ENCODE measurements at regions not wholly inside any gene's neighbourhood (a gene's known extent, or its start where the extent isn't known, plus 50 kb on each side); places are given as distances from the start of the nearest gene placed in this dataset.

DNA sequence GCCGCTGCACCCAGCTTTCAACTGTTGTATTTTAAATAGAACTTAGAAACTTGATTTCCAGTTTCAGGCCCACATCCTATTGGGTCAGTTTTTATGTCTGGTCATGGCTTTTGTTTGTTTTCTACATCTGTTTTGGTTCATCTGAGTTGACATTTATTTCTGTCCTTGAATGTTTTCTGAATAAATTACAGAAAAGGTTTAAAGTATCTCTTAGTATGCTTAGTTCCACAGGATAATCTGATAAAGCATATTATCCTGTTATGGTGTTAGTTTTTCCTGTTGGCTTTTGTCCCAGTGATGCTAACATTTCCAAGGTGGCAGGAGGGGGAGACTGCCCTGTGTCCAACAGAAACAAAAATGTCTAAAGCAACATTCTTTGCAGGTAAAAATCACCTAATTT is 733.2 kb downstream of the INHBA start:
- DNase-seq (no peak), ATAC-seq (ENCODE audit: low read depth) (no peak)
- CTCF ChIA-PET, result no interaction called here

GRCh38 chr7:40966693-40967092 is 736.2 kb downstream of the INHBA start:
- Mint-ChIP-seq H3K27ac (no peak overlapping the region), H3K4me1 (no peaks in the 10 kb centered on the region), H3K36me3 (ENCODE audit: low read depth) (no peaks in the 10 kb centered on the region), H3K27me3 (no peaks in the 10 kb centered on the region), H3K9me3 (no peaks in the 10 kb centered on the region), H3K4me3 (no peak overlapping the region)
- ChIA-PET POLR2A (no interaction called here), CTCF (no interaction called here)
- intact Hi-C loops (cut with micrococcal nuclease), result no loop called here
- TF ChIP-seq CTCF (IDR thresholded peaks at IDR 0.05), result no peak
- ATAC-seq (ENCODE audit: low read depth) (no peak), DNase-seq (no peak)

More for the DNA sequence above, 733.2 kb downstream of the INHBA start:
- Mint-ChIP-seq H3K4me3 (no peak overlapping the region), H3K36me3 (ENCODE audit: low read depth) (no peaks in the 10 kb centered on the region), H3K9me3 (no peaks in the 10 kb centered on the region), H3K27ac (no peak overlapping the region), H3K27me3 (no peaks in the 10 kb centered on the region), H3K4me1 (no peaks in the 10 kb centered on the region)
- POLR2A ChIA-PET, result no interaction called here
- intact Hi-C loops (cut with micrococcal nuclease), result no loop called here
- no peak for TF ChIP-seq CTCF (IDR thresholded peaks at IDR 0.05)

DNA sequence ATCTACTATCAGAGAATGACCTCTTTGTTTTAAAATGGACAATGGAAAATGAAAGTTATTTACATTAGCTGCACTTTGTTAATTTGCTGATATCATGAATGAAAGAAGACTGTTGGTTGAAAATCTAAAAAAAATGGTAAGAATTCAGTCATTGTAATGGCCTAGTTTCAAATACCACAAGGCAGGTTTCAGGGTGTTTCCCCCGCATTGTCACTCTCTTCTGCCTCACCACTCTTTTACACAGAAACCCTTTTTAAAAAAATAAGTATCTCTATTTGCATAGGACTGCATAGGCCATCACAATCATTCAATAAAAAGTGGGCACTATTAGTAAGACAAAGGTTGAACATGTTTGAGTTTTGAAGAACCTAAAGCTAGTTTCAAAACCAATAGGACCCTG is 737.1 kb downstream of the INHBA start:
- intact Hi-C loops (cut with micrococcal nuclease), result no loop called here
- no peak overlapping the region for H3K27ac Mint-ChIP-seq
- H3K9me3 Mint-ChIP-seq, result no peaks in the 10 kb centered on the region
- no peak overlapping the region for H3K4me3 Mint-ChIP-seq
- no peak for TF ChIP-seq CTCF (IDR thresholded peaks at IDR 0.05)
- no peaks in the 10 kb centered on the region for H3K27me3 Mint-ChIP-seq
- ChIA-PET POLR2A (no interaction called here), CTCF (no interaction called here)
- ATAC-seq (ENCODE audit: low read depth) (no peak), DNase-seq (no peak)
- H3K4me1 Mint-ChIP-seq, result no peaks in the 10 kb centered on the region
- no peaks in the 10 kb centered on the region for H3K36me3 Mint-ChIP-seq (ENCODE audit: low read depth)

GRCh38 chr7:40965016-40965415 is 737.9 kb downstream of the INHBA start:
- ChIA-PET CTCF (no interaction called here), POLR2A (no interaction called here)
- H3K27me3 Mint-ChIP-seq, result no peaks in the 10 kb centered on the region
- intact Hi-C loops (cut with micrococcal nuclease), result no loop called here
- no peak overlapping the region for H3K4me3 Mint-ChIP-seq
- DNase-seq, result no peak
- no peaks in the 10 kb centered on the region for H3K36me3 Mint-ChIP-seq (ENCODE audit: low read depth)
- no peaks in the 10 kb centered on the region for H3K9me3 Mint-ChIP-seq
- H3K27ac Mint-ChIP-seq, result no peak overlapping the region
- TF ChIP-seq CTCF (IDR thresholded peaks at IDR 0.05), result no peak
- no peak for ATAC-seq (ENCODE audit: low read depth)
- H3K4me1 Mint-ChIP-seq, result no peaks in the 10 kb centered on the region

DNA sequence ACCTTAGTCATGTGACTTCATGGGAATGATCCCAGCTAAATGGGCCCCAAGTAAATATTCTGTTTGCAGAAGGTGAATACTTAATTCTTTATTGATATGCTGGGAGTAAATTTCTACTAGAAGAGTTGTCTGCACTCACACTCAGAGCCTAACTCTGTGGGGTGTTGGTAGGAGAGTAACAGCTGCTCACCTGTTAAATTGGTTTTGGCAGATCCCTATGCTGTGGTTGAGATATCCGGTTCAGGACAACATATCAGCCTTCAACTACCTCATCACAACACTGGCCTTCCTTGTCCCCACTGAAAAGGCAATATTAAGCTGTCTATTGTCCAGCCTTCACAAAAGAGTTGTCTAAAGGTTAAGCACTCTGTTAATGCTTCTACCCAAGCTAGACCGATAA is 738.3 kb downstream of the INHBA start:
- no peaks in the 10 kb centered on the region for H3K27me3 Mint-ChIP-seq
- CTCF ChIA-PET, result no interaction called here
- no peaks in the 10 kb centered on the region for H3K9me3 Mint-ChIP-seq
- POLR2A ChIA-PET, result no interaction called here
- TF ChIP-seq CTCF (IDR thresholded peaks at IDR 0.05), result no peak
- no peak overlapping the region for H3K4me3 Mint-ChIP-seq
- DNase-seq (no peak), ATAC-seq (ENCODE audit: low read depth) (no peak)
- no peaks in the 10 kb centered on the region for H3K4me1 Mint-ChIP-seq
- intact Hi-C loops (cut with micrococcal nuclease), result no loop called here
- H3K36me3 Mint-ChIP-seq (ENCODE audit: low read depth), result no peaks in the 10 kb centered on the region
- H3K27ac Mint-ChIP-seq, result no peak overlapping the region
